ENCODE measurements at regions not wholly inside any gene's neighbourhood (a gene's known extent, or its start where the extent isn't known, plus 50 kb on each side); places are given as distances from the start of the nearest gene placed in this dataset.

DNA sequence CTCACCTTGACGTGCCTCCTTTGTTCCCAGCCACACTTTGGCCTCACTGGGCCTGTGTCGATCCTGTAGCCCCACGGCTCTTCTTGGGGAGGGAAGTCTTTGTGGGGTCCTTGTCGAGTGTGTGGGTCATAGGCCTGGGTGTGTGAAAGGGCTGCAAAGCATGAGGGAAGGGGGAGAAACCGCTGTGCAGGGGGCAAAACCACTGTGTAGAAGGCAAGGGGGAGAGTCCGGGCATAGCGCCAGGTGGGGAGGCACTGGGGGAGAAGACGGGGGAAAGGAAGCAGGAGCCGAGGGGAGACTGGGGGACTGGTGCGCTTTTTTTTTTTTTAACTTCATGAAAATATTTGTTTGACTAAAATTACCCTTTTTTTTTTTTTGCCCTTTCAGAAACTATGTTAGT lies 65.1 kb upstream of the RASD2 start:
- Histone ChIP-seq H3K4me3 (ENCODE audit: low read length in 2 of 2) (no peak overlapping the region), H3K9me3 (ENCODE audit: control insufficient read depth, low read length) (no peaks in the 10 kb centered on the region), H3K27ac (ENCODE audit: low read depth in 1 of 2, low read length in 2 of 2) (no peak overlapping the region), H3K36me3 (ENCODE audit: control insufficient read depth in 1 of 2, insufficient read depth in 2 of 2, low read length in 1 of 2) (no peaks in the 10 kb centered on the region), H3K4me1 (ENCODE audit: control insufficient read depth in 1 of 2, insufficient read depth in 2 of 2, low read length in 2 of 2) (no peaks in the 10 kb centered on the region), H3K27me3 (ENCODE audit: control insufficient read depth in 1 of 2, insufficient read depth in 2 of 2, low read length in 1 of 2) (no peaks in the 10 kb centered on the region)
- intact Hi-C loops (cut with DNase I) = no loop called here
- WGBS, 2 donors = 57 to 62% methylated on average over 10 of the region's 10 CpGs
- ATAC-seq (ENCODE audit: low FRiP score) (no peak), DNase-seq (no peak)

DNA sequence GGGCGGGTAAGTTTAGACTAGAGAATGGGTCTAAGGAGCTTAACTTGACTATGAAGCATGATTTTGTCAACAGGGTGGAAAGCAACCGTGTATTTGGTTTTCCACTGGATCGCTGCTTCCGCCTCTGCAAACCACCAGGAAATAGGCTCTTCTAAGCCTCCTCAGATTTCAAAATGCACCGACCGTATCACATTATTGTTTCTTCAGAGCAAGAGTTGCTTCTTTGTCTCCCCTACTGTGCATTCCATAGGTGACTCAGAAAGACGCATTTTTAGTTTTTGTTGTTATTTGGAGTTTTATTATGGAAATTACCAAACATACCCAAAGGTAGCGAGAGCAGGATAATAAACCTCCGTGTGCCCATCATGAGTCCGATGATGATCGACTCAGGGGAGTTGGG lies 64.3 kb upstream of the RASD2 start:
- ATAC-seq (ENCODE audit: low FRiP score) = no peak
- Histone ChIP-seq H3K9me3 (ENCODE audit: control insufficient read depth, low read length) (no peaks in the 10 kb centered on the region), H3K27ac (ENCODE audit: low read depth in 1 of 2, low read length in 2 of 2) (no peak overlapping the region), H3K36me3 (ENCODE audit: control insufficient read depth in 1 of 2, insufficient read depth in 2 of 2, low read length in 1 of 2) (no peaks in the 10 kb centered on the region), H3K27me3 (ENCODE audit: control insufficient read depth in 1 of 2, insufficient read depth in 2 of 2, low read length in 1 of 2) (no peaks in the 10 kb centered on the region), H3K4me1 (ENCODE audit: control insufficient read depth in 1 of 2, insufficient read depth in 2 of 2, low read length in 2 of 2) (no peaks in the 10 kb centered on the region), H3K4me3 (ENCODE audit: low read length in 2 of 2) (no peak overlapping the region)
- intact Hi-C loops (cut with DNase I) = no loop called here
- 93 to 94% methylated on average over 11 of the region's 11 CpGs for WGBS, 2 donors
- no peak for DNase-seq

GRCh38 chr22:35477911-35478582 lies 62.6 kb upstream of the RASD2 start:
- H3K36me3 ChIP-seq (ENCODE audit: control insufficient read depth in 1 of 2, insufficient read depth in 2 of 2, low read length in 1 of 2) = no peaks in the 10 kb centered on the region
- no peak overlapping the region for H3K27ac ChIP-seq (ENCODE audit: low read depth in 1 of 2, low read length in 2 of 2)
- intact Hi-C loops (cut with DNase I) = no loop called here
- DNase-seq = no peak
- H3K4me1 ChIP-seq (ENCODE audit: control insufficient read depth in 1 of 2, insufficient read depth in 2 of 2, low read length in 2 of 2) = no peaks in the 10 kb centered on the region
- no peaks in the 10 kb centered on the region for H3K27me3 ChIP-seq (ENCODE audit: control insufficient read depth in 1 of 2, insufficient read depth in 2 of 2, low read length in 1 of 2)
- no peak overlapping the region for H3K4me3 ChIP-seq (ENCODE audit: low read length in 2 of 2)
- H3K9me3 ChIP-seq (ENCODE audit: control insufficient read depth, low read length) = peaks cover 2% of the 10 kb centered on the region
- WGBS, 2 donors = 28 to 51% methylated on average over 11 of the region's 11 CpGs
- peak; percentile 37 for ATAC-seq (ENCODE audit: low FRiP score)

- no peak overlapping the region for H3K27ac ChIP-seq (ENCODE audit: low read depth in 1 of 2, low read length in 2 of 2)
- DNase-seq (no peak), ATAC-seq (ENCODE audit: low FRiP score) (no peak)
- peaks cover 2% of the 10 kb centered on the region for H3K9me3 ChIP-seq (ENCODE audit: control insufficient read depth, low read length)
- H3K4me1 ChIP-seq (ENCODE audit: control insufficient read depth in 1 of 2, insufficient read depth in 2 of 2, low read length in 2 of 2) = no peaks in the 10 kb centered on the region
- WGBS, 2 donors = 55 to 63% methylated on average over 9 of the region's 9 CpGs
- no peaks in the 10 kb centered on the region for H3K27me3 ChIP-seq (ENCODE audit: control insufficient read depth in 1 of 2, insufficient read depth in 2 of 2, low read length in 1 of 2)
- no peak overlapping the region for H3K4me3 ChIP-seq (ENCODE audit: low read length in 2 of 2)
- H3K36me3 ChIP-seq (ENCODE audit: control insufficient read depth in 1 of 2, insufficient read depth in 2 of 2, low read length in 1 of 2) = no peaks in the 10 kb centered on the region
- intact Hi-C loops (cut with DNase I) = no loop called here
Observed at GRCh38 chr22:35478633-35479107, 62.0 kb upstream of the RASD2 start.

- ATAC-seq (ENCODE audit: low FRiP score) (no peak), DNase-seq (no peak)
- Histone ChIP-seq H3K4me1 (ENCODE audit: control insufficient read depth in 1 of 2, insufficient read depth in 2 of 2, low read length in 2 of 2) (no peaks in the 10 kb centered on the region), H3K4me3 (ENCODE audit: low read length in 2 of 2) (no peak overlapping the region), H3K27ac (ENCODE audit: low read depth in 1 of 2, low read length in 2 of 2) (no peak overlapping the region), H3K9me3 (ENCODE audit: control insufficient read depth, low read length) (peaks cover 2% of the 10 kb centered on the region), H3K27me3 (ENCODE audit: control insufficient read depth in 1 of 2, insufficient read depth in 2 of 2, low read length in 1 of 2) (no peaks in the 10 kb centered on the region), H3K36me3 (ENCODE audit: control insufficient read depth in 1 of 2, insufficient read depth in 2 of 2, low read length in 1 of 2) (no peaks in the 10 kb centered on the region)
- intact Hi-C loops (cut with DNase I) = no loop called here
- WGBS, 2 donors = 82 to 87% methylated on average over 9 of the region's 9 CpGs
Observed at GRCh38 chr22:35479359-35479758, 61.3 kb upstream of the RASD2 start.

DNA sequence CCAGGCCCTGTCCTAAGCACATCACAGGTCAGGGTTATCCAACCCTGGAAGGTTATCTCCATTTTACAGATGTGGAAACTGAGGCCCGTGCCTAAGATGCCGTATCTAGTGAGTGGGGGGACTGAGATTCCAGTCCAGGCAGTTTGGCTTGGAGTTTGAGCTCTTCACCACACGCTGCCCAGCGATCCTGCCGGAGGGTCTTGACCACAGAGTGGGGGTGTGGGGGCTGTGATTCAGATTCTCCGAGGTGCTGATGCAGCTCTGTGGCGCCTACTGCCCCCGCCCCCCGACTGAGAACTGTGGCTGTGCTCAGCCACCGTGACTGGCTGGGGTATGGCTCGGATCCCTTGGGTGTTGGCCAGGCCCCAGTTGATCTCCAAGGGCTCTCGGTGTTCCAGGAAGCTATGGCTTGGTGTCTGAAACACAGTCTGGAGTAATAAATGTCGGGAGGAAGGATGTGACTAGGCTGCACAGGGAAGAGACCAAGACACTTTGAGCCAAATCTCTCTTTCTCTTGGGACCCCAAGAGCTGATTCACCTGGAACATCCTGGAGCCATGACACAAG lies 60.6 kb upstream of the RASD2 start:
- peak; percentile 40 for ATAC-seq (ENCODE audit: low FRiP score)
- Histone ChIP-seq H3K27me3 (ENCODE audit: control insufficient read depth in 1 of 2, insufficient read depth in 2 of 2, low read length in 1 of 2) (no peaks in the 10 kb centered on the region), H3K36me3 (ENCODE audit: control insufficient read depth in 1 of 2, insufficient read depth in 2 of 2, low read length in 1 of 2) (no peaks in the 10 kb centered on the region), H3K4me3 (ENCODE audit: low read length in 2 of 2) (no peak overlapping the region), H3K9me3 (ENCODE audit: control insufficient read depth, low read length) (peaks cover 2% of the 10 kb centered on the region), H3K4me1 (ENCODE audit: control insufficient read depth in 1 of 2, insufficient read depth in 2 of 2, low read length in 2 of 2) (no peaks in the 10 kb centered on the region), H3K27ac (ENCODE audit: low read depth in 1 of 2, low read length in 2 of 2) (no peak overlapping the region)
- DNase-seq = peak in 1 of 2 donors; percentile 84
- 41 to 49% methylated on average over 13 of the region's 13 CpGs for WGBS, 2 donors
- intact Hi-C loops (cut with DNase I) = loop anchor here in 1 of 2 donors (5.0 kb wide), 1 partner anchor 57 kb away; no protein-coding TSS in a partner anchor

- 60 to 62% methylated on average over 22 of the region's 22 CpGs for WGBS, 2 donors
- H3K9me3 ChIP-seq (ENCODE audit: control insufficient read depth, low read length) = peaks cover 2% of the 10 kb centered on the region
- no peaks in the 10 kb centered on the region for H3K36me3 ChIP-seq (ENCODE audit: control insufficient read depth in 1 of 2, insufficient read depth in 2 of 2, low read length in 1 of 2)
- no peak overlapping the region for H3K4me3 ChIP-seq (ENCODE audit: low read length in 2 of 2)
- H3K27ac ChIP-seq (ENCODE audit: low read depth in 1 of 2, low read length in 2 of 2) = no peak overlapping the region
- ATAC-seq (ENCODE audit: low FRiP score) (no peak), DNase-seq (peak in 1 of 2 donors; percentile 53)
- H3K4me1 ChIP-seq (ENCODE audit: control insufficient read depth in 1 of 2, insufficient read depth in 2 of 2, low read length in 2 of 2) = no peaks in the 10 kb centered on the region
- intact Hi-C loops (cut with DNase I) = loop anchor here in 1 of 2 donors (5.0 kb wide), 1 partner anchor 56 kb away; no protein-coding TSS in a partner anchor
- H3K27me3 ChIP-seq (ENCODE audit: control insufficient read depth in 1 of 2, insufficient read depth in 2 of 2, low read length in 1 of 2) = no peaks in the 10 kb centered on the region
Observed at GRCh38 chr22:35480627-35481550, 59.7 kb upstream of the RASD2 start.

- no peak overlapping the region for H3K27ac ChIP-seq (ENCODE audit: low read depth in 1 of 2, low read length in 2 of 2)
- ATAC-seq (ENCODE audit: low FRiP score) (no peak), DNase-seq (peak in 1 of 2 donors; percentile 4)
- intact Hi-C loops (cut with DNase I) = loop anchor here in 1 of 2 donors (5.0 kb wide), 1 partner anchor 55 kb away; no protein-coding TSS in a partner anchor
- H3K36me3 ChIP-seq (ENCODE audit: control insufficient read depth in 1 of 2, insufficient read depth in 2 of 2, low read length in 1 of 2) = no peaks in the 10 kb centered on the region
- H3K4me1 ChIP-seq (ENCODE audit: control insufficient read depth in 1 of 2, insufficient read depth in 2 of 2, low read length in 2 of 2) = no peaks in the 10 kb centered on the region
- H3K27me3 ChIP-seq (ENCODE audit: control insufficient read depth in 1 of 2, insufficient read depth in 2 of 2, low read length in 1 of 2) = no peaks in the 10 kb centered on the region
- H3K9me3 ChIP-seq (ENCODE audit: control insufficient read depth, low read length) = peaks cover 2% of the 10 kb centered on the region
- WGBS, 2 donors = 96% methylated on average over 5 of the region's 5 CpGs
- H3K4me3 ChIP-seq (ENCODE audit: low read length in 2 of 2) = no peak overlapping the region
Observed at GRCh38 chr22:35482311-35482710, 58.3 kb upstream of the RASD2 start.
